GM19043 (cell line): ENCODE measurements at regions not wholly inside any gene's neighbourhood (a gene's known extent, or its start where the extent isn't known, plus 50 kb on each side); places are given as distances from the start of the nearest gene placed in this dataset.

Experiments used
- ATAC-seq: cut with Tn5 transposase; IDR thresholded peaks from one replicate; pipeline ENCODE4 v1.9.1; 2021; ENCODE audit warnings: low read depth; ENCODE audit not compliant: unreplicated experiment

DNA sequence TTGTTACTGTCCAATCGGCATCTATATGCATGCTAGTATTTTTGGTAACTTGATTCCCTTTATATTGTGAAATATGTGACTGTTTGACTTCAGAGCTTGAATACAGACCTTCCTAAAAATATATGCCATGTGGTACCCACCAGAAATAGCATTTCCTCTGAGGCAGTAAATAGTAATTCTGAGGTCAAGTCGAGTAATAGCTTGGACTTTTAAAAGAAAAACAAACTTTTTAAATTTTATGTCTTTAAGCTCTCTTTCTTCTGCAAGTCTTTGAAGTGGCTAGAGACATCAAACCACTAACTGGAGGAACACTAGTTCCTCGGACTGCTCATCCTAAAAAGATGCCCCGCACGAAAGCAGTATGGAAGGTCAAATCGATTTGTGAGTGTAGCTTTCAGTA is 396.8 kb upstream of the SLC14A2 start:
- no peak for ATAC-seq

DNA sequence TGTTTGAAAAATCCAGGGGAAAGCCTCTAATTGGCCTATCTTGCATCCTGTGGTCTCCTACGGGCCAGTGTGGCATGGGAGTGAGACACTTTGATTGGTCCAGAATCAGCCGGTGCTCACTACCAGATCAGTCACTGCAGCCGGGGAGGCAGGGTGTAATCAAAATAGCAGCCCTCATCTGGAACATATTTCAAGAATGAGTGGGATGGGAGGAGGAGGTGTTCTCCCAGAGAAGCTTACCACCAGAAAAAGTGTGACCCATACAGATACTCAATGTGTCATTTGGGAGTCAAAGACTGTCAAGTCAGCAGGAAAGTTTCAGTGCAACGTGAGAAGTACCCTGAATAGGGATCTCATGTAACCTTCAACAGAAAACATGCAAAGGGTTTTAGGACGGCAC is 393.9 kb upstream of the SLC14A2 start:
- ATAC-seq = no peak

DNA sequence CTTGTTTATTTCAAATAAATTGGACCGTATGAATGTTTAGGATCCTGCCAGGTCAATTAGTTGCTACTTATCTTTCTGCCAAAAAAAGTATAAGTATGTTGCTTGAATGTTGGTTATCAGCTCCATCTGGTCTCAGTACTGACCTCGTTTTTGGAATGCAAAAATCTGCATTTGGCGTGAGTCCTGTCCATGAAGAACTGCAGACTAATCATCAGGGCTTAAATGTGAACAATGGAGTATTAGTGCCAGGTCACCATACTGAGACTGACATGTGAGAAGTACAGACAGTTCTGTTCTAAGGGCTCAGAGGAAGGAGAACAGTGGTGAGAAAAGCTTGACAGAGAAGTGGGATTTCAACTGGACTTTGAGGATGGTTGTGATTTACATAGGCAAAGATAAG is 393.1 kb upstream of the SLC14A2 start:
- ATAC-seq = no peak

DNA sequence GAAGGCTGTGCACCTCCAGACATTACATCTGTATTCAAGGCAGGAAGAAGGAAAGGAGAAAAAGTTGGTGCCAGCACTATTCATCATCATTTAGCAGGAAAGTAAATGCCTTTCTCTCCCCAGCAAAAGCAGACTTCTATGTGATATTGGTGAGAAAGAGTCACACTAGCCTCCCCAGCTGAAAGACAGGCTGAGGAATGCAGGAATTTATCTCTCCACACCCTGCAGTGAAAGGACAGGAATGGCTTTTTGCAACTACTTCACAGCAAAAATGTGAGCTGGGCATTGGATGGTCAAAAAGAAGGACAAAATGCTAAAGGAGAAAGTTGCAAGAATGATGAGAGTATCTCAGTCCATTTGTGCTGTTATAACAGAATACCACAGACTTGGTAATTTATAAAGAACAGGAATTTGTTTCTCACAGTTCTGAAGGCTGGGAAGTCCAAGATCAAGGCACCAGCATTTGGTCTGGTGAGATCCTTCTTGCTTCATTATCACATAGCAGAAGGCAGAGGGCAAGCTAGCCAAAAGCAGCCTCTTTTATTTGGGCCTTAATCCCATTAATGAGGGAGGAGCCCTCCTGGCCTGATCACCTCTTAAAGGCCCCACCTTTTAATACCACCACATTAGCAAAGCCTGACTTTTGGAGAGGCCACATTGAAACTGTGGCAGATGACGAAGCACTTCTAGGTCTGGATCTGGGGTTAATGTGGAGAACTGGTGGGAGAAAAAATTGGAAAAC is 388.1 kb upstream of the SLC14A2 start:
- no peak for ATAC-seq

DNA sequence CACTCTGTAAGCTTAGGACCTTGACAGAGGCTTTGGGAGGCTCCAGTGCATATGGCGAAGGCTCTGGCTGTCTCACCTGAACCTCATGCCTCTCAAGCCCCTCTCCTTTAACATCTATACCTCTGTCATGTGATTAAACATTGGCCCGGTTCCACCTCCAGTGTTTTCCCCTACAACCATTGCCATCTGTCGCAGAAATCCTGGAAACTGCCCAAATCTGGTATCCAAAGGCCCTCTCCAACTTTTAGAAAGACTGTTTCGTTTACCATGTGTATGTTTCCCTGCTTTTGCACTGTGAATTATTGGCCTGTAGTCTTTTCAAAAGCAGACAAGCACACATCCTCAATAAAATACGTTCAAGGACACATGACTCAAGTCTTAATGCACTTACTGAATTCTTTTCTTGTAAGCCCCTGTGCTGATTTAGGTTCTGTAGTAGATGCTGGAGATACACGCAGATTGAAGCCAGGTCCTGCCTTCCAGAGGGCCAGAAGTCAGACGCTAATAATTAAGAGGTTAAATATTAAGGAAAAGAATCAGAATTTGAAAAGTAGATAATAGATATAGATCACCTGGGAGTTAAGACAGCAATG is 386.4 kb upstream of the SLC14A2 start:
- no peak for ATAC-seq

DNA sequence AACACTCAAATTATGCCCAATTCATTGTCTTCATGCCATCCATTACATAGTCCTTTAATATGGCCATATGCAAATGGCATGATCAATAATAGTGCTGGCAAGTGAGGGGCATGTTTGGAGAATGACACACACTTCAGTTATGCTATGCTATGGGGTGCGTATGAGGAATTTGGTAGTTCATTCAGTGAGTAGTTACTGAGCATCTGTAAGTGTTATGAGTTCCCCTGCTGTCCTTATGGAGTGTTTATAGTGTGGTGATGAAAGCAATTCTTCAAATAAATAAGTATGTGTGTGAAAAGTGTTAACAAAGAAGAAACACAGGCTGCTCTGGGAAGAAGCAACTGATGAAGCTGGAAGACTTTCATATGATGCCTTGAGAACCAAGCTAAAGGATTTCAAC is 383.7 kb upstream of the SLC14A2 start:
- no peak for ATAC-seq

DNA sequence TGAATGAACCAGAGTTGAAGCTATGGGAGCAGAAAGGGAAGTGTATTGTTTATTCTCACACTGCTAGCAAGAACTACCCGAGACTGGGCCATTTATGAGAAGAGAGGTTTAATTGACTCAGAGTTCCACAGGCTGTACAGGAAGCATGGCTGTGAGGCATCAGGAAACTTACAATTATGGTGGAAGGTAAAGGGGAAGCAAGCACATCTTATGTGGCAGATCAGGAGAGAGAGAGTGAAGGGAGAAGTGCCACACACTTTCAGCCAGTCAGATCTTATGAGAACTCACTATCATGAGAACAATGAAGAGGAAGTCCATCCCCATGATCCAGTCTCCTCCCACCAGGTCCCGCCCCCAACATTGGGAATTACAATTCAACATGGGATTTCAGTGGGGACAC is 383.2 kb upstream of the SLC14A2 start:
- no peak for ATAC-seq

DNA sequence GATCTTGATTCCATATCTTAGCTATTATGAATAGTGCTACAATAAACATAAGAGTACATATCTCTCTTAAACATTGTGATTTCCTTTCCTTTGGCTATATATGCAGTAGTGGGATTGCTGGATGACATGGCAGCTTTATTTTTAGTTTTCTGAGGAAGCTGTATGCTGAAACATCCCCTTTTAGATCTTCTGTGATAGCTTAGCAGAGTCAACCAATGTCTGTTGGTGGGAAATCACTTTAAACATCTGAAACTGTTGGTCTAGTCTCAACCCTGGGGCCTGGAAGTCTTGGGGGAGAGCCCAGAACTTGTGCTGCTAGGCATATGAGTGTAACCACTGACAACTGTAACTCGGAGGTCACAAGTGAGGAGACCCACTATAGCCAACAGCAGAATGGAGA is 378.6 kb upstream of the SLC14A2 start:
- no peak for ATAC-seq

DNA sequence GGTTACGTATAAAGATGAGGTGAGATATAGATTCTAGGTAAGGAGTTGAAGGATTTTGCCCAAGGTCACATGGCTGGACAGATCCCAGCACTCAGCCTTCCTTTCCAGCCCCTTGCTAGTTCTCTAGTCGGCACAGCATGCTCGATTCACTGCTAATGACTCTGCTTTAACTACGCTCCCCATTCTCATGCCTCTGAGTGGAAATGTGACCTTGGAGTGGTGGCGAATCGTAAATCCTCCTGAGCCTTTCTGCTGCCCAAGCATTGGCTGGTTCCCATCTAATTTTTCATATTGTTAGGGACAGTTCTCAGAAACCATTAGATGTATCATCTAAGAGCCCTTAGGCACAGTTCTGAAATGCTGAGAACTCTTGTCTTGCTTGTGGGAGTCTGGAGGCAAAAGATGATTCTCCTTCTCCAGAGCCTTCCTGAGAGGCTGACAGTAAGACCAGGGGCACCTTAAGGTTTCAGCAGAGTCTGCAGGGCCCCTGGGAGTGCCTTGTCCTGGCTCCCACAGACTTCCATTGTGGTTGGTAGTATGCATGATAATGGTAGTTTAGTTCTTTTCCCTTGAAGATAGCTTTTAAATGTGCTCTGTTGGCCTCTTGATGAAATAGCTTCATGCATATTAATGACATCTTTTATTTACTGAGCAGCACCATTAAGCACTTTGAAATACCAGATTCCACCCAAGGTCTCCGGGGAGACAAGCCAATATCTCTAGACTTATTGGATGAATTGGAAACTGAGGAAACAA is 377.8 kb upstream of the SLC14A2 start:
- ATAC-seq = no peak

DNA sequence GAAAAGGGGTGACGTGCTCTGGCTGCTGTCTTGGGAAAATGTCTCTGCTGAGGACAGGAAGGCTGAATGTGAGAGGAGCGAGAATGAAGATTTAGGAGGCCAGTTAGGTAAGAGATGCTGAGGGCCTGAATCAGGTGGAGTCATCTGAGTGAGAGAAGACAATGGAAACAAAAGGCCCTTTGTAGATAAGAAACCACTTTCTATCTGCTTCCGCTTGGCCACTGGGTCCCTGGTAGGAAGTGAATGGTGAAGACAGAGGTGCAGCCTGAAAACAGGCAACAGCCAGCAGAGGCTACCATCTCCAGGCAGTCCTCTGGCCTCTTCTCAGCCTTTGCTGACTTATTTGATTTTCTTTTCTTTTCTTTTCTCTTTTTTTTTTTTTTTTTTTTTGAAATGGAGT is 374.0 kb upstream of the SLC14A2 start:
- no peak for ATAC-seq

DNA sequence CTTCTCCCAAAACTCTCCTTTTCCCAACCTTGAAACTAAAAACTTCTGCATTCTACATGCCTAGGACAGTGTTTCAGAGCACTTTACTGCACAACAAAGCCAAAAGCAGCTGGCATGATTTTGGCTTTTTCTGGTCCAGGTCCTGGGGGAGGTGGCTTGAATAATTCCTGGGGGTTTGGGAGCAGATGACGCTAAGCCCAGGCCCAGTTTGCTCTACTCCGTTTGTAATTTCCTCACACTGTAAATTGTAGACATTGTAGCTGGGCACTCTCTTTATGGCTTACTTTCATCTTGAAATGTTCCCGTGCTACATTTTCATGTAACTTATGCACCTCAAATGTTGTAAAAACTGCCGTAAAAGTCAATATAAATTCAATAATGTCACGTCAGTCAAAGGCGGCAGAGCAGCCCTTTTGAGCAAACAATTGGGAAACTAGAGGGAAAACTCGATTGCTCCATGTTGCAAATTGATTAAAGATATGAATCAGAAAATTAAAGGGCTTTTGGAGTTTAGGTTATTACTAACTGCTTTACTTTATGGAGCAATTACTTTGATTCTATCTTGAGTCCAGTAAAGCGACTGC is 373.2 kb upstream of the SLC14A2 start:
- no peak for ATAC-seq

DNA sequence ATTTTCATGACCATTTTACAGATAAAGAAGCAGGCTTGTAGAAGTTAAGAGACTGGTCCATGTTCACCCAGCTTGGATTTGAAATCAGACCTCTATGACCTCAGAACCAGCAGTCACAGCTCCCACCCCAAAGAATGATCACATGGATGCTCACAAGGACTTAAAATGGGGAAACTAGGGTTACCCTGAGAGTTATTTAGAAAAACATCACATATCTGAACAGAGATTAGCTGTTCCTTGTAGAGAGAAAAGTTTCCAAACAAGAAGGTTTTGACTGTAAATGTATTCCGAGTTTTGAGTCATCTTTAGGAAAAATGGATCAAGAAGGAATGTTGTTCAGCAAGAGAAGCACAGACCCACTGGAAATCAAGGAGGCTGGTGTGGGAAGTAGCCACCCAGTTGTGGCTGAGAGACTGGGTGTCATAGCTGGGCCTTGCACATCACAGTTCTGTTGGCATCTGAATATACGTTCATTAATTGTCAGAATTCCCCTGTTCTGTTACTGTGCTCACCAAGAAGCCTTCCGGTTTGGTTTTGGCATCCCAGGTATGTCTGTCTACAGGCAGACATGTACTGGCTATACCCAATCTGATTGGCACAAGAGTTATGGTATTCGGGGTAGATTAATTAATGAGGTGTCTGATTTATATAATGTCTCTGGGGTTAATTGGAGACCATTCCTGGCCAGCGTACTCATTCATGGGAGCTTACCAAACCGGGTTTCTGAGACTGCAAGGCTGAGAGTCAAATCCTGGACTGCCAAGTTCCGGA is 371.8 kb upstream of the SLC14A2 start:
- no peak for ATAC-seq

DNA sequence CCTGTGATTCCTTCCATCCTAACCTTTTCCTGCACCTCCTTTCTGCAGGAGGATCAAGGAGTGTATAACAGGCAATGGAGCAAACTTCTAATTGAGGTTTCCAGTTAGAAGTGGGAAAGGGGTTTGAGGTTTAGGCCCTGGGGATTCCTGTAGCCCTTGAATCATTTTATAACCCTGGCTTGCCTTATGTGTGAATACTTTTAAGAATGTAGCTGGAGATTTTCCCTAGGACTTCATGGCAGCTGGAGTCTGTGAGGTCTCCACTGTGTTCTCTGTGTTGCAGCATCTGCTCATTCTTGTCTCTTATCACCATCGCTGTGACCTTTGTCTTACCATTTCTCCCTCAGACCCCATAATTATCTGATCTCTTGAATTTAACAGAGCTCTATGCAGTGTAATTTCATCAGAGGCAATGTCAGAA is 370.2 kb upstream of the SLC14A2 start:
- no peak for ATAC-seq

DNA sequence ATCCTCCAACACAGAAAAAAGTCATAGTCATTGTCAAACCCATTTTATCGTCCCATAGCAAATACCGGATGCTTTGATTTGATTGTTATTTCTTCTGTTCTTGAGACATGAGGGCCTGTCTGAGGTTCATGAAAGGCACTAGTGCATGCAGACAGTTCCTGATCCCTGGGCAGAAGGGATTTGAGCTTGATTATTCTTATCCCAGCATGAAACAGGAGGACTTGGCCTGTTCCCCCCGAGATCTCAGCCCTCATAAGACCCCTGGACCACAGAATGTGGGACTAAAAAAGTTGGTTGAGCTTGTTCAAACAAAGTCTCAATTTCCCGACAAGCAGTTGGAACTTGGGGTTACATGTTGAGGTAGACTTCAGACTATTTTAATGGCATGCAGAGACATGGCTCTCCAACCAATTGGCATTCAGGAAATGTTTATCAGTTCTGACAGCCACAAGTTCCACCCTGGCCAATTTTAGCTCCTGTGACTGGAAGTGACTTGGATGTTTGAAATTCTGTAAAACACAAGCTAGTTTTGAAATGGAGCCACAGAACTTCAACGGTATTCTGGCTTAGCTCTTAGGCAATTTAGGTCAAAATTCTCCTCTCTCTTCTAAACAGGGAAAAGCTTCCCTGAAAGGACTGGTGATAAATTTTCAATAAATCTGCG is 366.9 kb upstream of the SLC14A2 start:
- no peak for ATAC-seq

DNA sequence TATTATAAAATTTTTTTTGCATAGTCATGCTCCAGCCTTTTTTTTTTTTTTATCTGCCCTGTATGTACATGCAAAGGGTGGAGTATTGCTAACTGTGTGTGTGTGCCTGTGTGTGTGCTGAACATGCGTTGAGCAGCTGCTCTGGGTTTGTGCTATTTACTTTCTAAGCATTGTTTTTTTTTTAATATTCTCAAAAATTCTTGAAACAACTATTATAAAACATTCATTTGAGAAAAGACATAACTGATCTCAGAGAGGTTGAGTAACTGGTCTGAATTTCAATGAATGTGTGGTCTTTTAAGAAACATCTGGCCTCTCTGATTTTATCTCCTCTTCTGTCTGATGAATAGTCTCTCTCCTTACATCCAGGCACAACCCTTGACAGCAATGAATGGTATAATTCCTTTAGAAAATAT is 366.0 kb upstream of the SLC14A2 start:
- ATAC-seq = no peak

DNA sequence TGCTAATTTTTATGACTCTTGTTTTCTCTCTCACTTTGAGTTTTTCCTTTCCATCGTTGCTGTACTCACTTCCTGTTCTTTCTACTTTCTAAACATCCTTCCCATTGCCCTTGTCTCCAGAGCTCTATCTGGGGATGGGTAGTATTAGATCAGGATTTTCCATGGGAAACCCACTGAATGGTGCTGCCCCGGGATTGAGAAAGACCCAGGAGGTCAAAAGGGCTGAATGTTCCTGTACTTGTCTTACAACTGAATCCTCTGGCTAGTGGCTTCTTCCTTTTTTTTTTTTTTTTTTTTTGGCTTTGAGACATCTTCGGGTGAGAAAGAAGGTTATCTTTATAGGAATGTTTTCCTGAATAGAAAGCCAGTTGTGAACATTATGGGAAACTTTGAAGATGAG is 364.8 kb upstream of the SLC14A2 start:
- no peak for ATAC-seq

DNA sequence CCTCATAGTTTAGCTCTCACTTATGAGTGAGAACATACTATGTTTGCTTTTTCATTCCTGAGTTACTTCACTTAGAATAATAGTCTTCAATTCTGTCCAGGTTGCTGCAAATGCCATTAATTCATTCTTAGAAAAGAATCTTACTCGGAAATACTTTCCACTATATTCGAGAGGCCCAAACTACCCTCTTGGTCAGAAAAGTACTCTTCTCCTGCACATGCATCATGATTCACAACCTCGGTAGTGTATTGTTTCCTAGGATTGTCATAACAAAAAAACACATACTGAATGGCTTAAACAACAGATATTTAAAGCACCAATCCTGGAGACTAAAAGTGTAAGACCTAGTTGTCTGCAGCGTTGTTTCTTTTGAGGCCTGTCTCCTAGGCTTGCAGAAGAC is 364.0 kb upstream of the SLC14A2 start:
- no peak for ATAC-seq

DNA sequence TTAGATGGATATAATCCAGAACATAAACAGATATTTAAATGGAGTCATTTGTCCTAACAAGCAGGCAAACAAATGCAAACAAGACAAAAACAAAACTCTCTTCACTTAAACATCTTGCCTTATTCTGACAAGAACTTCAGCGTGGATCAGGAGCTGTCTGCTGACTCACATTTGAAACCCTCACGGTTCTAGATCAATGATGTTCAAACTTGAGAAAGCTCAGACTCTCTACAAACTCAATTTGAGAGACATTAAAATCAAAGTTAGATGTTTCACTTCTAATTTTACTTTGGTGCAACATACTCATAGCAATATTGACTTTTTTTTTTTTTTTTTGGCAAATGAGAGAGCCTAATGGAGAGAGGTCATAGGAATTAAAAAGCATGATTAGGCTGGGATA is 362.8 kb upstream of the SLC14A2 start:
- ATAC-seq = no peak

DNA sequence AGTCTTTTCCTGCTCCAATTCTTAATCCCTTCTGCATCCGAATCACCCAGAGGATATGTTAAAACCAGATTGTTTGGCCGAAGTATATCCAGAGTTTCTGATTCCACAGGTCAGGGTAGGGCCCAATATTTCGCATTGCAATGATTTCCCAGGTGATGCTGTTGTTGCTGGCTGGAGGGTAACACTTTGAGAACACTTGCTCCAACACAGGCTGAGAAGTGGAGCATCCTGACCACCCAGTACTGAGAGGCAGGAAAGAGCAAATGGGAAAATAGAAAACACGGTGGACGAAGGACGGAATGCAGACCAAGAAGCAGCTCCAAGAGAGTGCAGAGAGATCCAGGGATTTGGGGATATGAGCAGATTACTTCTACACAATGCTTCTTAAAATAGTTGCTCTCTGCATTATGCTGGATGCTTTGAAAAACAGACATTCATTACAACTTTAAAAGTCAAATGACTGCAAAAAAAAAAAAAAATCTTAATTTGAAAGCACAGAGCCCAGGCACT is 362.2 kb upstream of the SLC14A2 start:
- no peak for ATAC-seq
